ENCODE measurements at regions not wholly inside any gene's neighbourhood (a gene's known extent, or its start where the extent isn't known, plus 50 kb on each side); places are given as distances from the start of the nearest gene placed in this dataset.
"Not testable (repeated sequence)": the region's sequence is repeated elsewhere in the genome, so short reads cannot be mapped to it uniquely, and the experiment has no call there.

DNA sequence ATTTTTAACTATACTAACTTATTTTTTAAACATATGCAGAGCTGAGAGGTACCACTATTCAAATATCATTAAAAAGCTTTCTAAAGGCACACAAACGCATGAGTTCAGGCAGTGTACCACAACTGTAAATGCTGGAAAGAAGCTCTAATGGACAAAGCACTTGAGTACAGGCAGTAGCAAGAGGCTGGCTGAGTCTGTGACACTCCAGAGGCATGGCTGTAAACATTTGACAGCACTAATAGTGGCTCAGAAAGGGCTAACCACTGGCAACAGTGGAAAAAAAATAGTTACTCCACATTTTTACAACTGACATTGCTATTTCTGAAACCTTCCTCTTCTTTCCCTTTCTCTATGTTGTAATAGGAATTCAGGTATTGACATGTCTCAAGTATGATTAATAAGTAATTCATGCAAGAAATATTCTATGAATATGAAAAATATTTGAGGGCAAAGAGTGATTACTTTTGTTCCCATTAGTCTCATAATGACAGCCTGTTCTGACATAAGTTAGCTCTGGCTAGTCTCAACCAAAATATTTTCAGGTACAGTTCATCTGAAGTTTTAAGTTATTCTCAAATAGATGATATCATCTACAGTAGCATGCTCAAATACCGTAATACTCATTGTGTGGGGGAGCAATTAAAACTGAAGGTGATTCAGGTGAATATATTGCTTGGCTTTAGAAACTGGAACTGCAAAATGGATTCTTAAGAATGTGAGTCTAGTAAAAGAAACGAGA is 324.0 kb upstream of the POT1 start:
- no peak for DNase-seq (ENCODE audit: low spot score)

DNA sequence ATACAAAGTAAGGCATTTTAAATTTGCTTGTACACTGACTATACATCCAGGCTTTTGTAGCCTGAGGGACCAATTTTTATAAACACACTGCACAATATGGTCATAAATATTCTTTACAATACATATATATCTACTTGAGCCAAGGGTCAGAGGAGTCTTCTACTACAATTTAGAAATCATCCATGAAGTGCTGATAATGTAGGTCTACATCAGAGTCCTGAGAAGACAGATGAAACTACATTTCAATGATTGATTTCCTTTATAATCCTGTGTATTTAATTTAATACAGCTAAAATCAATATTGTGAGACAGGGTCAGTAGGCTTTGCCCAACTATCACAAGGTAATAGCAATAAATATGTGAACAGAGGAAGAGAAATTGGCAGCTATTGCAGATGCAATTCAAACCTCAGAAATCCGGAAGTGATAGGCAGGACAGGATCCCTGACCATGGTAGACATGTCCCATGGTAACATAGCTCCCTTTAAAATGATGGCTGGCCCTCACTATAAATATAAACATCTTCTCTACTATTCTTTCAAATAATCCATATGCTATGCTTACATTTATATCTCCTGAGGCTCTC is 318.0 kb upstream of the POT1 start:
- DNase-seq (ENCODE audit: low spot score), result no peak

DNA sequence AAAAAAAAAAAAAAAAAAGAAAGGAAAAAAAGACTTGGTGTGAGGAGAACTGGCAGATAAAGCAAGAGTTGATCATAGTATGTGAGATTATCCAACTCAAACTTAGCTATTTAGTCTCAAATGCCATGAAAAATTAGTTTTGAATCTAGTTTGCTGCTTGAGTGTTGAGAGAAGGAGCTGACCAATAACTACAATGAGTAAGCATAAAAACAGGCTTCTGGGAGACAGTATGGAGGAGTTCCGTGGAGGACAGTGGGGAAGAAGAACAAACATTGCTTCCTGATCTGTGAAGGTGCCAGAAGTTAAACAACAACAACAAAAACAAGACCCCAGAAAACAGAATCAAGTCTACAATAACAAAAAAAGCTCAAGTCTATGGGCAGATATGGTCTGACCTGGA is 317.1 kb upstream of the POT1 start:
- DNase-seq (ENCODE audit: low spot score), result no peak

GRCh38 chr7:125241548-125241947 is 311.9 kb upstream of the POT1 start:
- no peak for DNase-seq (ENCODE audit: low spot score)

DNA sequence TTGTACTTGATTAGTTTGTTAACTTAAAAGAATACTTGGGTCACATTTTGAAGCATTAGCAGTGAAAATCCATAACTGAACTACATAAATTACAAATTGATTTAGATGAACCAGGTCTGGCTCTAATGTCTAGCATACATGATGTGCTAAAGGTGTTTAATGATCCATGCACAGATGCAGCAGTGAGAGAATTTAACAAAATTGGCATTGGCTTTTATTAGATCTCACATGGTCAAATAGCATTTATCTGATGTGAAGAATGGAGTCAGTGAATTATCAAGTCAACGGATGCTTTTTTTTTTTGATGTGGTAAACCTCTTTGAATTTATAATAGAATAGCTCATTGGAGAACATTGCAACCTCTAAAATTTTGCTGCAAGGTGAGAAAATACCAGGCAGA is 293.0 kb upstream of the POT1 start:
- DNase-seq (ENCODE audit: low spot score), result no peak

DNA sequence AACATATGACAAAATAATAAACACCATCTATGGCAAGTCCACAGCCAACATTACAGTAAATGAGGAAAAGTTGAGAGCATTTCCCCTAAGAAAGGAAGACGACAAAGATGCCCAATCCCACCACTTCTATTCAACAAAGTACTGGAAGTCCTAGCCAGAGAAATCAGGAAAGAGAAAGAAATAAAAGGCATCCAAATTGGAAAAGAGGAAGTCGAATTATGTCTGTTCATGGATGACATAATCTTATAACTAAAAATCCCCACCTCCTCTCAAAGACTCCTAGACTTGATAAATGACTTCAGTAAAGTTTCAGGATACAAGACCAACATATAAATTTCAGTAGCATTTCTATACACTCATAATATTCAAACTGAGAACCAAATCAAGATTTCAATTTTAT is 288.5 kb upstream of the POT1 start:
- DNase-seq (ENCODE audit: low spot score), result no peak

DNA sequence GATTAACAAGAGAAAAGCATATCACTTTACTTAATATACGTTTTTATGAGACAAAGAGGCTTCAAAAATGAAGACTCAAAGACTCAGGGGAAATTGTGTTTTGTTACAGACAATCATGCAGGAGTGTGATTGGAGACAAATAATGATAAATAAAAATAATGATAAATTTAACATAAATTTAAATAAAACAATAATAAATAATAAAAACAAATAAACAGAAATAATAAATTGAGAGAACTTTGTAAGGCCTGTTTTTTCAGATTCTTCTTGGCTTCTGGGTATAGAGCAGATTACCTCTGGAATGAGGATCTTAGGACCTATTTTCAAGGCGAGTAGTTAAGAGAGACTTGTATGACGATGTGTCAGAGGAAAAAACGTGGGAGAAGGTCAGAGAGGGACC is 271.4 kb upstream of the POT1 start:
- no peak for DNase-seq (ENCODE audit: low spot score)

- no peak for DNase-seq (ENCODE audit: low spot score)
These were observed 268.2 kb upstream of the POT1 start for GRCh38 chr7:125197731-125198393.

- DNase-seq (ENCODE audit: low spot score), result no peak
These were observed 265.5 kb upstream of the POT1 start for GRCh38 chr7:125195156-125195555.

GRCh38 chr7:125193263-125193662 is 263.6 kb upstream of the POT1 start:
- DNase-seq (ENCODE audit: low spot score), result no peak

DNA sequence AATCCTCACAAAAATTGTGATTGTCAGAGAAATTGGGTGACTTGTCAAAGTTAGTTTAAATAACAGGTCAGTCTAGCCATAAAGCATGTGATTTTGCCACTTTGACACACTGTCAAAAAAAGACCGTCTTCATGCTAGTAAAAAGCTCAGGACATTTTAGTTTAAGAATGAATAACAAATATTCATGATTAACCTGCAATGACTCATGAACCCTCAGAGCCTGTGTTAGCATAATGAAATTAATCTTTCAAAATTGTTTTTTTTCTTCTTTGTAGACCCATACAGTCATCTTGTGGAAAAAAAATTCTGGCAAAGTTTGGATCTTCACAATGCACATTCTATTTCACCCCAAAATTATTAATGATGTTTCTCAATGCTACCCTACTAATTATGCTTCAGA is 255.2 kb upstream of the POT1 start:
- DNase-seq (ENCODE audit: low spot score), result no peak

DNA sequence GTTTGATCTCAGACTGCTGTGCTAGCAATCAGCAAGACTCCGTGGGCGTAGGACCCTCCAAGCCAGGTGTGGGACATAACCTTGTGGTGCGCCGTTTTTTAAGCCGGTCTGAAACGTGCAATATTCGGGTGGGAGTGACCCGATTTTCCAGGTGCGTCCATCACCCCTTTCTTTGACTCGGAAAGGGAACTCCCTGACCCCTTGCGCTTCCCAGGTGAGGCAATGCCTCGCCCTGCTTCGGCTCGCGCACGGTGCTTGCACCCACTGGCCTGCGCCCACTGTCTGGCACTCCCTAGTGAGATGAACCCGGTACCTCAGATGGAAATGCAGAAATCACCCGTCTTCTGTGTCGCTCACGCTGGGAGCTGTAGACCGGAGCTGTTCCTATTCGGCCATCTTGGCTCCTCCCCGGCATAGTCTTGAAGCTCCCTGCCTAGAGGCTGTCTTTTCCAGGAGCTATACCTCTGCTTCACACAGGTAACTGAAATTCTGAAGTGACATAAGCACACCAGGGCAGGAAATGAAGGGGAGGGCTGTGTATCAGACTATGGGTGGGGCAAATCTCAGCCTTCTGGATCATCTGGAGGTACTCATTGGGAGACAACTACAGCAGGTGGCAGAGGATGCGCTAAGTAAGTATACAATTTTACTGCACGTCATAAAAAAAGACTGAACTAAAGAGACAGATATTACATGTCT is 252.1 kb upstream of the POT1 start:
- DNase-seq (ENCODE audit: low spot score), result not testable (repeated sequence)

DNA sequence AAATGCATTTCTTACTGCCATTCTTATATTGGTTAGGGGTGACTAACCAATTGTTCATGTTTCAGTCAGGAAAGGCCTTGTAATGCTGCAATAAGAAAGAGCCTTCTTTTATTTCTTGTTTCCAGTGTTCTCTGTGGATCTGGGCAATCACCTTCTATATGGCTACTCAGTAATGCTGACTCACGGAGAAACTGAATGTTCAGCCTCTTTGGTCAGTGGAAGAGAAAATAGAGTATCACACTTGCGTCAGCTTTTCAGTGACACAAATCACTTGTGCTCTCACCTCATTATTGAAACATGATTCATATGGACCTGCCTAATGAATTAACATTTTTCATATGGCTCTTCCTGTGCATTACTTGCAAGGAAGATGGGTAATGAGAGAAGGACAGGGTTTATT is 243.9 kb upstream of the POT1 start:
- DNase-seq (ENCODE audit: low spot score), result no peak

DNA sequence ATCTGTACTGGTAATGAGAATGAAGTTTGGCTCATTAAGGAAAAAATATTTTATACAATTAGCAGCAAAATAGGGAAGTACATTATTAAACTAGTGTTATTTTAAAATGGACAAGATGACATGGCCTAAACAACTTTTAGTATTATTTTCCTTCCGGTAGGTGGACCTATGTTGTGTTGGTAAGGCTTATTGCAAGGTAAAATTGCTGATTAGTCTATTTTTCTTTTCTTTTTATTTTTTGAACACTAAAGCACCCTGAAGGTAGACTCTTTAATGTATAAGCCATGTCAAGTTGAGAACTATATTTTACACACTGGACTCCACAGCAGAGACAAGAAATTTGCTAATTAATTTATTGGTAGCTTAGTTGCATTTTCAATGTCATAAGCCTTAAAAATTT is 239.5 kb upstream of the POT1 start:
- DNase-seq (ENCODE audit: low spot score), result no peak

DNA sequence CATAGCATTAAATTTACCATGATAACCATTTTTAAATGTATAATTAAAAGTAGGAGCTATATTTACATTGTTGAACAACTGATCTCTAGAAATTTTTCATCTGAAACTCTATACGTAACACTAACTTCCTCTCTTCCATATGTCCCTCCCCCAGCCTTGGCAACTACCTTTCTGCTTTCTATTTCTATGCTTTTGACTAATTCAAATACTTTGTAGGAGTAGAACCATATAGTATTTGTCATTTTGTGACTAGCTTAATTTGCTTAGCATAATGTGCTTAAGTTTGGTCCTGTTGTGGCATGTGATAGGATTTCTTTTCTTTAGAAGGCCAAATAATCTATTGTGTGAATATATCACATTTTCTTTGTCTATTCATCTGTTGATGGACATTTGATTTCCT is 225.3 kb upstream of the POT1 start:
- no peak for DNase-seq (ENCODE audit: low spot score)

DNA sequence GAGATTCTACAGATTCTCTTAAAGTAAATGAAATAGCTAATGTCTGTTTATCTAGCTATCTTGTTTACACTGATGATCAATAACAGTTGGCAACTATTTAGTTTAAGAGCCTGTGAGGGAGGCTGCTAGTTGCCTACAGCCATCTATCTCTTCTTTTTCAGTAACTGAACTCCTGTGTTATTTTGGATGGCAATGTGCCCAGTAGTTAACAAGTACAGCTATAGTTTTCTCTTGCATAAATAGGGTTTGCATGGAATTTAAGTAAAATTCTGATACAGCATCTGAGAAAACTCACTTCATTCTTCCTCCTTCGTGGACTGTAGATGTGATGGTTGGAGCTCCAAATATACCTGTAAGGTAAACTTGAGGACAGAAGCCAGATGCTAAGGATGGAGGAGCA is 219.5 kb upstream of the POT1 start:
- DNase-seq (ENCODE audit: low spot score), result no peak

DNA sequence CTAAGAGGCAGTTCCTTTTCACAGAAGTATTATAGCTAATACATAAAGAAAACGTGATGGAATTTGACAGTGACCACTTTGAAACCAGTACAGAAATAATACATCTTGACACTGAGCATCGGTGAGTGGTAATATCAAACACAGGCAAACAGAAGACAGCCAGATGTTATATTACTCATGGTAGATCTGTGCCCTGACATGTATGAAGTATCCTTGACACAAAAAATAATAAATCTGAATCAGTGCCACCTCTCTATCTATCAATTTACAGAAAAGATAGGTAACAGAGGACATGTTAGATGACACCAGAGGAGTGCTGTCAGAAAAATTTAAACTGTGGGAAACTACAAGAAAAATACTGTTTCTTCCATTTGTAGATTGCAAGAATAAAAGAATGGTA is 217.4 kb upstream of the POT1 start:
- DNase-seq (ENCODE audit: low spot score), result no peak

- DNase-seq (ENCODE audit: low spot score), result no peak
These were observed 207.3 kb upstream of the POT1 start for GRCh38 chr7:125136755-125137532.

GRCh38 chr7:125136341-125136740 is 206.7 kb upstream of the POT1 start:
- DNase-seq (ENCODE audit: low spot score), result no peak

- no peak for DNase-seq (ENCODE audit: low spot score)
These were observed 200.5 kb upstream of the POT1 start for GRCh38 chr7:125130173-125130572.

GRCh38 chr7:125127304-125127703 is 197.7 kb upstream of the POT1 start:
- no peak for DNase-seq (ENCODE audit: low spot score)

DNA sequence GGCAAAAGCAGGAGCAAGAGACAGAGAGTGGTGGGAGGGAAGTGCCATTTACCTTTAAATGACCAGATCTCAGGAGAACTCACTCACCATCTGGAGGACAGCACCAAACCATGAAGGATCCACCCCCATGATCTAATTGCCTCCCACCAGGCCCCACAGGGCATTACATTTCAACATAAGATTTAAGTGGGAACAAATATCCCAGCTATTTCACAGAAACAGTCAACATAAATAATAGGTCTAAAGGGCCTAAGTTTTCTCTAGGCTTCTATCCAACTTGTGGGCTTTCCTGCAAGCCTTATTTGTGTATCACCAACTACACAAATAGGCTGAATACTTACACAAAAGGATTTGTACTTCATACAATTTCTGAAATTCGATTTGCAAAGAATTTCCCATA is 196.8 kb upstream of the POT1 start:
- no peak for DNase-seq (ENCODE audit: low spot score)
